NOMO-1 (cell line): ENCODE measurements at regions not wholly inside any gene's neighbourhood (a gene's known extent, or its start where the extent isn't known, plus 50 kb on each side); places are given as distances from the start of the nearest gene placed in this dataset.
"Not testable (repeated sequence)": the region's sequence is repeated elsewhere in the genome, so short reads cannot be mapped to it uniquely, and the experiment has no call there.

ENCODE experiments used
- DNase-seq, 2 experiments: peaks; one replicate each; lab custom pipeline; 2025; ENCODE audit not compliant: unreplicated experiment in 2 of 2; lab: John Stamatoyannopoulos, UW

GRCh38 chr7:81236560-81236959 lies 317.7 kb upstream of the SEMA3C start:
- DNase-seq: no peak

GRCh38 chr7:81235997-81236396 lies 317.1 kb upstream of the SEMA3C start:
- no peak for DNase-seq

GRCh38 chr7:81234896-81235295 lies 316.0 kb upstream of the SEMA3C start:
- DNase-seq: no peak

- no peak for DNase-seq
Measured at GRCh38 chr7:81233208-81233940, 314.5 kb upstream of the SEMA3C start.

GRCh38 chr7:81232084-81232799 lies 313.4 kb upstream of the SEMA3C start:
- no peak for DNase-seq

- no peak for DNase-seq
Measured at GRCh38 chr7:81231301-81231838, 312.5 kb upstream of the SEMA3C start.

GRCh38 chr7:81226234-81226633 lies 307.4 kb upstream of the SEMA3C start:
- DNase-seq: no peak

- not testable (repeated sequence) for DNase-seq
Measured at GRCh38 chr7:81222692-81223091, 303.8 kb upstream of the SEMA3C start.

- no peak for DNase-seq
Measured at GRCh38 chr7:81221527-81222217, 302.8 kb upstream of the SEMA3C start.

GRCh38 chr7:81218480-81219106 lies 299.7 kb upstream of the SEMA3C start:
- DNase-seq: no peak

GRCh38 chr7:81213394-81213793 lies 294.5 kb upstream of the SEMA3C start:
- no peak for DNase-seq

- no peak for DNase-seq
Measured at GRCh38 chr7:81211934-81212320, 293.1 kb upstream of the SEMA3C start.

GRCh38 chr7:81211204-81211933 lies 292.5 kb upstream of the SEMA3C start:
- DNase-seq: no peak

GRCh38 chr7:81210137-81211064 lies 291.6 kb upstream of the SEMA3C start:
- no peak for DNase-seq

- no peak for DNase-seq
Measured at GRCh38 chr7:81209059-81209458, 290.2 kb upstream of the SEMA3C start.

- DNase-seq: no peak
Measured at GRCh38 chr7:81207801-81208200, 288.9 kb upstream of the SEMA3C start.

- peak in 1 of 2 experiments; percentile 7 for DNase-seq
Measured at GRCh38 chr7:81206667-81207360, 288.0 kb upstream of the SEMA3C start.

- DNase-seq: no peak
Measured at GRCh38 chr7:81206217-81206616, 287.4 kb upstream of the SEMA3C start.

GRCh38 chr7:81201188-81201587 lies 282.3 kb upstream of the SEMA3C start:
- DNase-seq: no peak
